Stimulated activated naive CD8-positive, alpha-beta T cell treated with anti-CD3 and anti-CD28 coated beads, Interleukin-15, amount 100 ng/mL, for 72 hours (primary cell): ENCODE measurements at regions not wholly inside any gene's neighbourhood (a gene's known extent, or its start where the extent isn't known, plus 50 kb on each side); places are given as distances from the start of the nearest gene placed in this dataset.

Source experiments
- ATAC-seq: fragments of 150-1000 bp; cut with Tn5 transposase; 2 replicates; pipeline ENCODE4 v1.10.0; 2021; ENCODE audit warnings: mild to moderate bottlenecking, moderate library complexity
- DNase-seq, 2 donors: peaks; one replicate each; pipeline ENCODE4 v3.0.0; 2021 to 2022
- H3K27ac Mint-ChIP-seq, 2 donors: one replicate each; pipeline ENCODE4 v1.8.0; 2022; ENCODE audit warnings: mild to moderate bottlenecking in 2 of 2, mixed read lengths in 2 of 2, moderate library complexity in 2 of 2
- H3K27me3 Mint-ChIP-seq: one replicate; pipeline ENCODE4 v1.8.0; 2022; ENCODE audit warnings: mixed read lengths
- H3K4me1 Mint-ChIP-seq: one replicate; pipeline ENCODE4 v1.8.0; 2022; ENCODE audit warnings: mild to moderate bottlenecking, mixed read lengths
- H3K4me3 Mint-ChIP-seq, 2 donors: one replicate each; pipeline ENCODE4 v1.8.0; 2022; ENCODE audit warnings: mild to moderate bottlenecking in 2 of 2, mixed read lengths in 2 of 2, moderate library complexity in 1 of 2
- H3K9me3 Mint-ChIP-seq, 2 donors: one replicate each; pipeline ENCODE4 v1.8.0; 2022; ENCODE audit warnings: mixed read lengths in 2 of 2

DNA sequence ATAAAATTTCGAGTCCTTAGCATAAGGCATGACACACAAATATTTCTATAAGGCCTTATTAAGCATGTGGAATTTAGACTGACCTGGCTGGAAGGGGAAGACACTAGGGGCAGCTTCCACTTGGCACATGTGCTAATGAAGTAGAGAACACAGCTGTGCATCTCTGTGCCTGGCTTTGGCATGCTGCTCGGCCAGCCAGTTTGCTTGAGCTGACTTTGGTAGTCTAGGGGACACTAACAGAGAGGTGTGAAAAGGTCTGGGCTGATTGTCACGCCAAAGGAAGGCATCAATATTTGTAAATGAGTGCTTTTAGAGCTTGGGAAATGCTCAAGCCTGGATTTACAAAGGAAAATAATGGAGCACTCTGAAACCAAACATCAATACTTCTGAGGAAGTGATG, 723.7 kb downstream of the PRELID2 start:
- Mint-ChIP-seq H3K4me3 (no peak overlapping the region), H3K4me1 (no peaks in the 10 kb centered on the region), H3K27me3 (no peaks in the 10 kb centered on the region), H3K9me3 (peaks cover 25 to 31% of the 10 kb centered on the region in 2 donors), H3K27ac (no peak overlapping the region)
- ATAC-seq (no peak), DNase-seq (no peak)

DNA sequence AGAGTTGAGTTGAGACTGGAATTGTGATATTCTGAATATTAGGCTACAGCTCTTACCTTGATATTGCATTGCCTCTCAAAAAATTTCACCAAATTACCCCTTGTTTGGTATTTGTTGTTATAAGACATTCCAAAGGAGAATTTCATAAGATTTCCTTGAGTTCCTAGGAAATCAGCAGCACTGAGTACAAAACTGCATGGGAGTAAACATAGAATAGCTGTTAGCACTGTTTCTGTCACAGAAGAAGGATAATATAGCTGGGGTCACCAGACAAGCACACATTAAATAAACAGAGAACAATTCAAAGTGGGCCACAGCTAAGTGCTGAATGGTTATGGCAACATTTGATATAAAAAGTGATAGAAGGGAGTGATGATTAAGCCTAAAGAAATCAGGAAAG, 724.3 kb downstream of the PRELID2 start:
- Mint-ChIP-seq H3K27me3 (no peaks in the 10 kb centered on the region), H3K27ac (no peak overlapping the region), H3K4me1 (no peaks in the 10 kb centered on the region), H3K4me3 (no peak overlapping the region), H3K9me3 (peaks cover 20 to 35% of the 10 kb centered on the region in 2 donors)
- ATAC-seq: no peak
- no peak for DNase-seq

DNA sequence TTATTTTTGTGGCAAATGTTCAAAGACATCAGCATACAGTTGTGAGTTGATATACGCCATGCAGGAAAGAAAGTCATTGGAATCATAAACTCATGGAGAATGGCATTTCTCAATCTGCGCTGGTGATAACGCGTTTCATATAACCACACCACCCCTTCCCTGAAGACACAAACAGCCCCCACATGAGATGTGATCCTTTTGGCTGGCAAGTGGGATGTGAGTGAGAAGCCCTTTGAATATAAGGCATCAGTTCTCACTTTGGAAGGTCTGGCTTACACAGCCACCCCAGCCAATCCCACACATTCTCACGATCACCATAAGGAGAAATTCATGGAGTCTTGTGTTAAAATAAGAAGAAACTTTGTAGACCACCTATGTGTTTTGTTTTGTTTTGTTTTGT, 725.0 kb downstream of the PRELID2 start:
- Mint-ChIP-seq H3K27me3 (no peaks in the 10 kb centered on the region), H3K4me3 (no peak overlapping the region), H3K4me1 (no peaks in the 10 kb centered on the region), H3K27ac (no peak overlapping the region), H3K9me3 (peaks cover 18 to 38% of the 10 kb centered on the region in 2 donors)
- no peak for ATAC-seq
- no peak for DNase-seq

DNA sequence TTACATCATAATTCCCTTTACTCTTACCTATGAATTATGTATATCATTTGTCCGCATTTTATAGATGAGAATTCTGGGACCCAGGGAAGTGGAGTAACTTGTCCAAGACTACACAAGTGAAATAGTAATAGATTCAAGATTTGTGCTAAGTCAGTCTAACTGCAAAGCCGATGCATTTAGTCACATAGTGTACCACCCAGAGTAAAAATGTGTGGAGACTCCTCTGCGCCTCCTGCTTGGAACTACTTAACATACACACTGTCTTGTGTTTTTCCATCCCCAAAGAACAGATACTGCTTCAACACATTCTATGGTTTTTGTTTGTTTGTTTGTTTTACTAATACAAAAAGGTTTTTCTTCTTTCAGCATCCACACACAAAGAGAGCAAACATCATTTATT, 729.8 kb downstream of the PRELID2 start:
- H3K4me1 Mint-ChIP-seq: no peaks in the 10 kb centered on the region
- H3K27me3 Mint-ChIP-seq: no peaks in the 10 kb centered on the region
- DNase-seq: no peak
- no peak overlapping the region for H3K27ac Mint-ChIP-seq
- H3K9me3 Mint-ChIP-seq: peaks cover 4 to 7% of the 10 kb centered on the region in 2 donors
- H3K4me3 Mint-ChIP-seq: no peak overlapping the region
- no peak for ATAC-seq

DNA sequence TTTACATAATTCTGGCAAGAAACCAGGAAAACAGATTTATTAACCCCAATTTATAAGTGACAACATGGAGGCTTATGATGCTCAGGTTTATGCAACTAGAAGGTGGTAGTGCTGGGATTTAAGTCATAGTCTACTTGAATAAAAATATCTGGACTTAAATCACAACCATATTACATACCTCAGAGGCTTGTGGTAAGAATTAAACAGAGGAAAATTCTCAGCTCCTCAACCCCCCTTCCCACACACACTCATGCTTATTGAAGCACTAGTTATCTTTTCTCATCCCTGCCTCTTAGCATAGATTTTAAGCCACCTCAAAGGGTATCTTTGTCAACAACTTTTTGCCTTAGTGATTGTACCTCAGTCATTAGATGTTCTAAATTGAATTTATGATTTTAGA, 731.0 kb downstream of the PRELID2 start:
- H3K27ac Mint-ChIP-seq: no peak overlapping the region
- ATAC-seq (no peak), DNase-seq (no peak)
- H3K4me1 Mint-ChIP-seq: no peaks in the 10 kb centered on the region
- H3K9me3 Mint-ChIP-seq: peaks cover 1 to 7% of the 10 kb centered on the region in 2 donors
- no peak overlapping the region for H3K4me3 Mint-ChIP-seq
- no peaks in the 10 kb centered on the region for H3K27me3 Mint-ChIP-seq

DNA sequence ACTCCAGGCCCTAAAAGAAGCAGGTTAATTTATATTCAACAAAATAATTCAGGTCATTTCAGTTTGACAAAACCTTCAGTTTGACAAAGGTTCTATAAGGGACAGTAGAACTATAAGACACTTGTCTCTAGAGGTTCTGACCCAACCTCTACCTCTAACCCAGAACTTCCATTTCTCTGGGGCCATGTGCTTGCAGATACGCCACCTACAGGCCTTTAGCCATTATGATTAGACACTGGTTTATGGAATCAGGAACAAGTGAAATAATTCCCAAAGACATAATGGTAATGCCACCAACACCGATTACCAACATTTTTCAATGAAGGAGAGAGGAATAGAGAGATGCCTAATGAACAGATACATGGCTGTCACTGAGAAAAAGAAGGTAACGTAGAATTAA, 733.9 kb downstream of the PRELID2 start:
- ATAC-seq (no peak), DNase-seq (no peak)
- Mint-ChIP-seq H3K4me3 (no peak overlapping the region), H3K9me3 (peaks cover 4 to 7% of the 10 kb centered on the region in 2 donors), H3K27me3 (no peaks in the 10 kb centered on the region), H3K27ac (no peak overlapping the region), H3K4me1 (no peaks in the 10 kb centered on the region)

DNA sequence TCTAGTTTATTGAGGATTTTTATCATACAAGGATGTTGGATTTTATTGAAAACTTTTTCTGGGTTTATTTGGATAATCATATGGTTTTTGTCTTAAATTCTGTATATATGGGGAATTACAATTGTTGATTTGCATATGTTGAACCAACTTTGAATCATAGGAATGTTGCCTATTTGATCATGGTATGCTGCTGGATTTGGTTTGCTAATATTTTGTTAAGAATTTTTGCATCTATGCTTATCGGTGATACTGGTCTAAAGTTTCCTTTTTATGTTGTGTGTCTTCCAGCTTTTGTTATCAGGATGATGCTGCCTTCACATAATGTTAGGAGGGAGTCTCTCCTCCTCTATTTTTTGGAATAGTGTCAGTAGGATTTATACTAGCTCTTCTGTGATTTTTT, 745.0 kb downstream of the PRELID2 start:
- peaks cover 5 to 8% of the 10 kb centered on the region in 2 donors for H3K9me3 Mint-ChIP-seq
- H3K27ac Mint-ChIP-seq: no peak overlapping the region
- no peaks in the 10 kb centered on the region for H3K27me3 Mint-ChIP-seq
- no peak overlapping the region for H3K4me3 Mint-ChIP-seq
- DNase-seq (no peak), ATAC-seq (no peak)
- no peaks in the 10 kb centered on the region for H3K4me1 Mint-ChIP-seq

DNA sequence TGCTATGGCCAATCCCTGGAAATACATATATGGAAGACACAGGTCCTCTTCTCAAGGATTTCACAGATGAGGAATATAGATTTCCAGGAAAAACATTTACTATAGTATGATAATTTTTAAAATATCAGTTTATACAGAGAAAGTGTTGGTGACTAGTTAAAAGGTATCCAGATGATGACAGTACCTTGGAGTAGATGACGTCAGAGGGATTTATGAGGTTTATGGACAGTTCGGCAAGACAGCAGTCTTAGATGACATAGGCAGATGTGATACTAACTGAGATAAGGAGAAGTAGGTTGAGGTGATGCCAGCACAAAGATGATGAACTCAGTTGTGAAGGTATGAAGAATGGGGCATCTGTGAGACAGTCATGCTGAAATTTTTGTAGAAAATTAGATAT, 750.3 kb downstream of the PRELID2 start:
- Mint-ChIP-seq H3K4me1 (no peaks in the 10 kb centered on the region), H3K9me3 (peaks cover 0 to 9% of the 10 kb centered on the region in 2 donors), H3K27me3 (no peaks in the 10 kb centered on the region), H3K4me3 (no peak overlapping the region), H3K27ac (no peak overlapping the region)
- DNase-seq (no peak), ATAC-seq (no peak)

DNA sequence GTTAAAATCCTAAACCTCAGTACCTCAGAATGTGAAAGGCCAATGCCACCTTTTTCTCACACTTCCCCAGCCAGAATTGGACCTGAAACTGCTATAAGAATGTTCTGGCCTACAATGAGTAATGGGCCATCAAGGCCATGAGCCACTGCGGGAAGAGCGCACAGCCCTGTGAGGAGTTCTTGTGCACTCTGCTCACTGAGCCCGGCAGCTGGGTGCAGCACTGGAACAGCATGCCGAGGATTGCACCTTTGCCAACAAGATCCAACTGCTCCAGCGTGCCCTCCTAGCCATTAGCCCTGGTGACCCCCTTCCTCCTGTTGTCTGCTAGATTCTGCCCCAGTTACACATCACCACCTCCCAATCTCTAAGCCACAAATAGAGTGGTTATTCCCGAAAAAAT, 758.1 kb downstream of the PRELID2 start:
- no peak overlapping the region for H3K27ac Mint-ChIP-seq
- H3K4me3 Mint-ChIP-seq: no peak overlapping the region
- no peaks in the 10 kb centered on the region for H3K4me1 Mint-ChIP-seq
- peaks cover 7 to 8% of the 10 kb centered on the region in 2 donors for H3K9me3 Mint-ChIP-seq
- no peaks in the 10 kb centered on the region for H3K27me3 Mint-ChIP-seq
- no peak for DNase-seq
- no peak for ATAC-seq

DNA sequence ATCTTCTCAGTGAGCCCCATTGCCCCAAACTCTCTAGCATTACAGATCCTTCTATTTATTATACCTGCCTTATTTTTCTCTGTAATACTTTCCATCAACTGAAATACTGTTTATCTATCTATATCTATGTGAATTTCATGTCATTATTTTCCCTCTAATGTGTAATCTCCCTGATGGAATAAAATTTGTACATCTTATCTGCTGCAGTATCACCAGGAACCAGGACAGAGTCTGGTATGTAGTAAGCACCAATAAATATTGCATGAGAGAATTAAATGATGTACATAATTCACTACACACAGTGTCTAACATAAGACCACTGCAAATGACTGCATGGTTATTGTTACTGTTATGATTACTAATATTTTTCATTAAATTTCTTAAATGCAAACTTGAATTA, 759.1 kb downstream of the PRELID2 start:
- H3K4me3 Mint-ChIP-seq: no peak overlapping the region
- H3K4me1 Mint-ChIP-seq: no peaks in the 10 kb centered on the region
- ATAC-seq: no peak
- no peak overlapping the region for H3K27ac Mint-ChIP-seq
- DNase-seq: no peak
- peaks cover 4 to 7% of the 10 kb centered on the region in 2 donors for H3K9me3 Mint-ChIP-seq
- H3K27me3 Mint-ChIP-seq: no peaks in the 10 kb centered on the region

DNA sequence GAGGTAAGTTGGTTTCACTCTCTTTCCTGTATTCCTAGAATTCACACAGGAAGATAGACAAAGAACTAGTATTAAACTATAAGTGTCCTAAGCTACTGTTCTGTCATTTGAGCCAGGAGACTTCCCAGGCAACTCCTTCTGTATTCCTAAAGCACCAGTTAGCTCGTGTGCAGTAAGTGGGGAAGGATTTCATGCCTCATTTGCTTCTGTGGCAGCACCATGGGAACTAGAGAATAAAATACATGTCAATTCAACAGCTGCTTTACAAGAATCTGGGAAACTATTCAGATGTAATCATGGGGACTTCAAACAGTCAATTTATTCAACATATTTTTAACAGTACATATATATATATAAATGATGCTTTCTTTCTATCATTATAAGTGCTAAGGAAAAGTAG, 762.3 kb downstream of the PRELID2 start:
- peaks cover 4 to 7% of the 10 kb centered on the region in 2 donors for H3K9me3 Mint-ChIP-seq
- no peak overlapping the region for H3K4me3 Mint-ChIP-seq
- H3K4me1 Mint-ChIP-seq: no peaks in the 10 kb centered on the region
- H3K27me3 Mint-ChIP-seq: no peaks in the 10 kb centered on the region
- no peak for DNase-seq
- no peak overlapping the region for H3K27ac Mint-ChIP-seq
- no peak for ATAC-seq

DNA sequence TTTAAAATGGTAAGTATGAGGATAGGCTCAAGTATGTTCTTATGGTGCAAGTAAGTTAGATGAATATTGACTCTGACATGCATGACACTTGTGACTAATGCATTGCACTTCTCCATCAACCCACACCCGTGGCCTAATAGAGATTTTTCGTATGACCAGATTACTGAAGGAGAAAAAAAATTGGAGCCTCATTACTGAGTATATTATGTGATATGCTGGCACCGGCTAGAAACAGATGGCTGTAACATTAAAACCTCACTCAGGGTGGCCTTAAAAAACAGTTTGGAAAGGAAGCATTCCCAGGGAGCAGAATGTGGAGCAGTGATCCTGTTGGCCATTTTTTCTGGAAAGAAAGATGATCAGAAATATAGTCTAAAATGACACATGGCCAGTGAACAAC, 766.4 kb downstream of the PRELID2 start:
- no peak overlapping the region for H3K4me3 Mint-ChIP-seq
- ATAC-seq: no peak
- no peak overlapping the region for H3K27ac Mint-ChIP-seq
- peaks cover 0 to 4% of the 10 kb centered on the region in 2 donors for H3K9me3 Mint-ChIP-seq
- H3K4me1 Mint-ChIP-seq: no peaks in the 10 kb centered on the region
- no peaks in the 10 kb centered on the region for H3K27me3 Mint-ChIP-seq
- DNase-seq: no peak

DNA sequence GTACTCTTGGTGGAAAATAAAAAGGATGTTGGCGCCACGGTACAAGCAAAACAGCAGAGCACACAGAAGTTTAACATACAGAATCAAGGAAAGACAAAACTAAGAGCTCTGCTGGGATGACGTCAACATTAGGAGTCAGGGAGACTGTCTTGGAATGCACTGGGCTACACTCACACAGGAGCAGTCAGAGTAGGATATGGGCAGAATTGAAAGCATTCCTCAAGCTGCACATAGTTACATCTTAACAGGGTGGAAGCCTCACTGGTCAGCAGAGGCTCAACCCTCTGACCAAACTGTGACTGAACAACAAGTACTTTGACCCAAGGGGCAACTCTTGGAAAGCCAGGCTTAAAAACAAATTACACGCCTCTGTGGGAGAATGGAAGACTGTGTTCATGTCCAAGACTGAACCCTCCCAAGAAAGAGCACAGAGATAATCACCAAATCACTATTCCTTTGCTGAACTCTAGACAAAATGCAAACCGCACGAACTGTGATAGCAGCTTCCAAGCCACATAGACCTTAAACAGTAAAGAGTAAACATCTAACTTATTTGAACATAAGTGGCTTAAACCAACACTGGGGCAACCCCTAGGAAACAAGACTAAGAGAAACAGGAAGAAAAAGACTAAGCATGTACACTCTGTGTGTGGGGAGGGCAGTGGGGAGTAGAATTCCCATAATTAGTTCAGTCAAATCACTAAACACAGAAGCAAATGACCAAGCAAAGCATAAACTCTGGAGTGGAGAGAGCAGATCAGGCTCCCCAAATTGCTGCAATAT, 772.7 kb downstream of the PRELID2 start:
- H3K27me3 Mint-ChIP-seq: no peaks in the 10 kb centered on the region
- H3K27ac Mint-ChIP-seq: no peak overlapping the region
- H3K9me3 Mint-ChIP-seq: peaks cover 0 to 5% of the 10 kb centered on the region in 2 donors
- no peaks in the 10 kb centered on the region for H3K4me1 Mint-ChIP-seq
- DNase-seq (no peak), ATAC-seq (no peak)
- H3K4me3 Mint-ChIP-seq: no peak overlapping the region

DNA sequence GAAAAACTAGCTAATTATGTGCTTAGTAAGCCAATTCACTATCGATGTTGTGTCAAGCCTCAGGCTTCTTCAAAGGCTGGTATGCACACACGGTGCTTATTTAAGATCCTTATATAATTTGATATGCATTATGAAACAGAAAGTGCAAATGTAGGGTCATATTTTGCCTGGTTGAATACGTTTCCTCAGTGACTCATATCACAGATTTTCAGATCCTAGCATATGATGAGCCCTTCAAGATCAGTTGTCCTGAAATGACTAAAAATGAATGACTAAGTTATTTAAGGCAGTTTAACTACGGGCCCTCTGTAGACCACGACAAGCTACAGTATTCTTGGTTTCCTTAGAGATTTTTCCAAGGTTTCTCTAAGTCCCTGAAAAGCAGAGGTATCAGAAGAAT, 778.3 kb downstream of the PRELID2 start:
- H3K9me3 Mint-ChIP-seq: no peaks in the 10 kb centered on the region
- ATAC-seq: peak; percentile 71
- no peak for DNase-seq
- H3K27me3 Mint-ChIP-seq: no peaks in the 10 kb centered on the region
- H3K4me3 Mint-ChIP-seq: no peak overlapping the region
- H3K27ac Mint-ChIP-seq: no peak overlapping the region
- no peaks in the 10 kb centered on the region for H3K4me1 Mint-ChIP-seq

DNA sequence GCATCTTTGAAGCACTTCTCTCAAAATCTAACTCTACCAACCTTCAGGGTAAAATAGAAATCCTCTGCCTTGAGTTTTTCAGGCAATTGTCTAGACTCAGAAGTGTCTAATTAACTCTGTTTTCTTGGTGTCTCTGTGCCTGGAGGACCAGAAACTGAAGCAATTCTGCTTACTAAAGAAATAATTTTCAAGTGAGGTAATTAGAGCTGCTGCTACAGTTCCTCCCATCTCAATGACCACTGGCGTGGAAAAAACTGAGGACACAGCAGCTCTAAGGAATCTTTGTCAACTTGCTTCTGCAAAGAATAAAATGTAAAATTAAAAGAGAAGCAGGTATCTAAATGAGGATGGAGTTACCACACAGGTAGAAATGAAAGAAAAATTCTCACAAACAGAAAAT, 785.0 kb downstream of the PRELID2 start:
- ATAC-seq (no peak), DNase-seq (no peak)
- no peak overlapping the region for H3K27ac Mint-ChIP-seq
- H3K9me3 Mint-ChIP-seq: peaks cover 10 to 15% of the 10 kb centered on the region in 2 donors
- H3K4me1 Mint-ChIP-seq: no peaks in the 10 kb centered on the region
- no peak overlapping the region for H3K4me3 Mint-ChIP-seq
- H3K27me3 Mint-ChIP-seq: no peaks in the 10 kb centered on the region

DNA sequence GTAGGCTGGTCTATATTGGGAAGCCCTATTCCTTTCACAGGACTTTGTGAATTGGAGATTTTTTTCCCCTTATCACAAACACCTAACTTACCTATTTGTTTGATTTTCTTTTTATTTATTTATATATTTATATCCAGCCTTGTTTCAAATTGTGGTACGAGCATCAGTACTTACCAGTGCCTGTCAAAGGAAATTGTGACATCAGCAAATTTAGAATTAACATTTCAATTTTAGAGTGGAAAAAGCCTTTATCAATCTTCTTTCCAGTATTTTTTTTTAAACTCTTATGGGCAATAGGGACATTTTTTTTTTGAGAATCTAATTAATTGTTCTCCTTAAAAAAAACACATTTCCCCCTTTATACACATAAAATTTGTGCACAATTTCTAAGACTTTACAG, 790.2 kb downstream of the PRELID2 start:
- no peak for ATAC-seq
- Mint-ChIP-seq H3K4me1 (no peaks in the 10 kb centered on the region), H3K27me3 (no peaks in the 10 kb centered on the region), H3K27ac (no peak overlapping the region), H3K4me3 (no peak overlapping the region), H3K9me3 (peaks cover 0 to 7% of the 10 kb centered on the region in 2 donors)
- DNase-seq: no peak

DNA sequence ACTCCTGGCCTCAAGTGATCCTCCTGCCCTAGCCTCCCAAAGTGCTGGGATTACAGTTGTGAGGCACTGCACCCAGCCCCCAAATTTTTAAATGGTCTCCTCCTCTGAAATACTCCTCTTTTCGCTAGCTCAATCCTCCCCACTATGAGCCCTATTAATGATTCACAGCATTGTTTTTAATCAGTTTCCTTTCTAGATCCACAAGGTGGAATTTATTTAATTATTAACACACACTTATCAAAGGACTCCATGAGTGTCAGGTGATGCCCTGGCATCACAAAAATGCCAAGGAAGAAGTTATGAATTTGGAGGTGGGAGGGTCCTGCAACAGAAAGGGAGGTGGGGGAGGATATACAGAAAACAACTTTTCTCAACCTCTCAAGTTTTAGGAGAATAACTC, 806.5 kb downstream of the PRELID2 start:
- Mint-ChIP-seq H3K9me3 (peaks cover 7 to 9% of the 10 kb centered on the region in 2 donors), H3K27ac (no peak overlapping the region), H3K4me3 (no peak overlapping the region), H3K27me3 (no peaks in the 10 kb centered on the region), H3K4me1 (no peaks in the 10 kb centered on the region)
- DNase-seq (no peak), ATAC-seq (no peak)
